ENCODE measurements at regions not wholly inside any gene's neighbourhood (a gene's known extent, or its start where the extent isn't known, plus 50 kb on each side); places are given as distances from the start of the nearest gene placed in this dataset.

DNA sequence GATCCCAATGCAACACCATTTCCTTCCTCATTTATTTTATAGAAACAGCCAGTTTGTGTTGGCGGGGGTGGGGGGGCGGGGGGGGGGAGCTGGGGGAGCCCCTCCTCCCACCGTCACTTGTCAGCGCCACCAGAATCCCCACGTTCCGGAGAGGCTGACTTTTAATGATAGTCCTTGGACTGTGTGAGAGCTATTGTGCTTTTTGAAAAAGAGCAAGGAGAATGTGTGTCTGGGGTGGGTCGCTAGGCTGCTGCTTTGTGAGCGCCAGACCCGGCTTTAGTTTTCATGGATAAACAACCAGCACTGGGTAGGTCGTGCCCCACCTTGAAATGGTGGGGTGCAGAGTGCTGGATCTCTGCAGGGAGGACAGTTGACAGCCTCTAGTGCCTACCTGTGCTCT, 135.0 kb upstream of the ONECUT1 start:
- no peak for TF ChIP-seq POLR2AphosphoS5 (IDR thresholded peaks at IDR 0.05)
- no peak for TF ChIP-seq POLR2A (IDR thresholded peaks at IDR 0.05; ENCODE audit: low read depth)

Data from esophagus muscularis mucosa (tissue), 2 donors.